ENCODE measurements at regions not wholly inside any gene's neighbourhood (a gene's known extent, or its start where the extent isn't known, plus 50 kb on each side); places are given as distances from the start of the nearest gene placed in this dataset.

DNA sequence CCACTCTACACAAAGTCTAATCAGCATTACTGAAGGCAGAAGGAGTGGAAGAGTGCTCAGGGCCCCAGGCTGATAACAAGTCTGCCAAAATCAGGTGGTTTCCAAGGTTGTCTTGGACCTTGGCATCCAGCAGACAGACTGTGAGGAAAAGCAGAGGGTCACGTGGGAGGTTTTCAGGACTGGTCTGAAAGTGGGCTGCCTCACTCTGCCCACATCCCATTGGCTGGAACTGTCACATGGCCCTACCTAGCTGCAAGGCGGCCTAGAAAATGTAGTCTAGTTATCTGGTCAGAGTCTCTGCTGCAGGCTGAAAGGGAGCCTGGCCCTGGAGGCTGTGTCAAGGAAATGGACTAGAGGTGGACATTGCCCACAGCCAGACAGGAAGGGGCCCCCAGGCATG, 310.7 kb upstream of the ASIC2 start:
- intact Hi-C loops (cut with DNase I): no loop called here
- no peak overlapping the region for H3K4me3 ChIP-seq

GRCh38 chr17:33611532-33611931, 318.4 kb upstream of the ASIC2 start:
- peaks cover 0 to 4% (median 0%) of the 10 kb centered on the region in 4 donors for H3K9me3 ChIP-seq
- no peaks in the 10 kb centered on the region for H3K36me3 ChIP-seq
- intact Hi-C loops (cut with DNase I): no loop called here
- WGBS, 2 donors: 40 to 46% methylated on average over 1 of the region's 1 CpG
- DNase-seq: no peak
- H3K4me3 ChIP-seq: no peak overlapping the region
- TF ChIP-seq POLR2AphosphoS5 (IDR thresholded peaks at IDR 0.05) (no peak), CTCF (IDR thresholded peaks at IDR 0.05) (no peak), EP300 (IDR thresholded peaks at IDR 0.05) (no peak), POLR2A (IDR thresholded peaks at IDR 0.05) (no peak)
- no peaks in the 10 kb centered on the region for H3K4me1 ChIP-seq
- H3K27me3 ChIP-seq: peaks cover 0 to 4% (median 0%) of the 10 kb centered on the region in 3 donors
- H3K27ac ChIP-seq: no peak overlapping the region

More for the DNA sequence above, 310.7 kb upstream of the ASIC2 start:
- no peak for DNase-seq
- no peak overlapping the region for H3K27ac ChIP-seq
- 59 to 61% methylated on average over 2 of the region's 2 CpGs for WGBS, 2 donors
- H3K4me1 ChIP-seq: no peaks in the 10 kb centered on the region
- H3K9me3 ChIP-seq: no peaks in the 10 kb centered on the region
- no peaks in the 10 kb centered on the region for H3K36me3 ChIP-seq
- no peak for TF ChIP-seq CTCF (IDR thresholded peaks at IDR 0.05)
- no peak for TF ChIP-seq POLR2AphosphoS5 (IDR thresholded peaks at IDR 0.05)
- no peak for TF ChIP-seq EP300 (IDR thresholded peaks at IDR 0.05)
- no peak for TF ChIP-seq POLR2A (IDR thresholded peaks at IDR 0.05)
- H3K27me3 ChIP-seq: peaks cover 0 to 9% (median 0%) of the 10 kb centered on the region in 3 donors

- Histone ChIP-seq H3K4me1 (no peaks in the 10 kb centered on the region), H3K9me3 (peaks cover 0 to 4% (median 0%) of the 10 kb centered on the region in 4 donors), H3K27ac (no peak overlapping the region), H3K4me3 (no peak overlapping the region), H3K27me3 (no peaks in the 10 kb centered on the region), H3K36me3 (no peaks in the 10 kb centered on the region)
- TF ChIP-seq POLR2AphosphoS5 (IDR thresholded peaks at IDR 0.05) (no peak), EP300 (IDR thresholded peaks at IDR 0.05) (no peak), POLR2A (IDR thresholded peaks at IDR 0.05) (no peak), CTCF (IDR thresholded peaks at IDR 0.05) (no peak)
- WGBS, 2 donors: 22 to 52% methylated on average over 3 of the region's 3 CpGs
- no peak for DNase-seq
- intact Hi-C loops (cut with DNase I): no loop called here
Observed at GRCh38 chr17:33615861-33616260, 322.8 kb upstream of the ASIC2 start.

- Histone ChIP-seq H3K9me3 (no peaks in the 10 kb centered on the region), H3K27me3 (no peaks in the 10 kb centered on the region), H3K27ac (peak overlapping the region in 1 of 4 donors; percentile 76), H3K4me3 (no peak overlapping the region), H3K4me1 (peaks cover 0 to 14% (median 3%) of the 10 kb centered on the region in 4 donors), H3K36me3 (no peaks in the 10 kb centered on the region)
- 77 to 81% methylated on average over 3 of the region's 3 CpGs for WGBS, 2 donors
- TF ChIP-seq CTCF (IDR thresholded peaks at IDR 0.05): no peak
- TF ChIP-seq EP300 (IDR thresholded peaks at IDR 0.05): no peak
- TF ChIP-seq POLR2AphosphoS5 (IDR thresholded peaks at IDR 0.05): no peak
- no peak for TF ChIP-seq POLR2A (IDR thresholded peaks at IDR 0.05)
- intact Hi-C loops (cut with DNase I): no loop called here
- no peak for DNase-seq
Observed at GRCh38 chr17:33623841-33624240, 330.7 kb upstream of the ASIC2 start.
